ENCODE measurements at regions not wholly inside any gene's neighbourhood (a gene's known extent, or its start where the extent isn't known, plus 50 kb on each side); places are given as distances from the start of the nearest gene placed in this dataset.

DNA sequence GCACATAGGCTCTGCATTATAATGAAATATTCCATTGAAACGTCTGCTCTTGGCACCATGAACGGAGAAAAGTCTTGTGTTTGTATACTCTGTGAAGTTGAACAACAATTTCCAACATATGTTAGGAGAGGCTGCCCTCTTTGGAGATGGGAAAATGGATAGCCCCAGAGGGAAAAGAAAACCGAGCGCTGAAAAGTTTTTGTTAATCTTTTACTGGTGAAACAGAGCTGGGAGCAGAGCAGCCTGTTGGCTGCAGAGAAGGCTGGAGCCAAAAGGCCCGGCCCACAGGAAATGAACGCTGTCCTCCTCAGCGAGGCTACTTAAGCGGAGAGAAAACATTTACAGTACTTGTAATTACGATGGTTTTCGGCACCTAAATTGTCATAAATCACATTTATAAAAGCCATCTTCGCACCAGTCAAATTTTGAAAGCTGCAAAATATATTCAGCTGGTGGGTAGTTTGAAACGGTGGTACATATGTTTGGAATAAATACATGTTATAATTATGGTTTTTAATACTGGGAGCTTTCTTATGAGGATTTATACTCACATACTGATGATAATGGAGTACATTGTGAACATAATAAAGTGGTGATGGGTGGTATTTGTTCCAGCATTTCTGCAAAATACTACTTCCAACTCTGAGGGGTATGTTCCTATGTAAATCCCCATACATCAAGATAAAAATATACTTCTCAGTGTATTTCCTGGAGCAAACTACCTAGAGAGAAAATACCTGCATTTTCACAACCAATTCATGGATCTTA lies 129.6 kb upstream of the CNTLN start:
- H4K20me1 ChIP-seq (ENCODE audit: insufficient read depth, low read length): no peaks in the 10 kb centered on the region
- H3K4me2 ChIP-seq (ENCODE audit: low read depth, low read length): peak overlapping the region; percentile 48
- H2AFZ ChIP-seq (ENCODE audit: low read length): no peak overlapping the region
- H3K9me3 ChIP-seq (ENCODE audit: low read length): no peaks in the 10 kb centered on the region; the same call in 1 of the 2 replicates
- DNase-seq (ENCODE audit: low spot score) (peak; percentile 12), ATAC-seq (peak; percentile 97), FAIRE-seq (no peak)
- H3K27ac ChIP-seq (ENCODE audit: extremely low read length, insufficient read depth, low read length): no peak overlapping the region
- H3K4me1 ChIP-seq (ENCODE audit: insufficient read depth, low read length): peaks cover 18% of the 10 kb centered on the region; the same call in 1 of the 2 replicates
- CTCF ChIA-PET (ENCODE audit: low intra/inter-chr PET ratio, low total read pairs): no interaction called here
- no TSS peak for BruUV-seq (replicated peaks)
- in situ Hi-C loops (cut with HindIII; ENCODE audit: extremely low pct_ligation_motif_present, low pct_unique_long_range_greater_than_20kb): no loop called here
- intact Hi-C loops (cut with micrococcal nuclease; ENCODE audit: unreplicated experiment): no loop called here
- no peak overlapping the region for H3K9ac ChIP-seq (ENCODE audit: insufficient read depth, low read depth, low read length)
- POLR2A ChIA-PET: no interaction called here
- 23% methylated on average over 12 of the region's 12 CpGs for WGBS (ENCODE audit: low lambda C conversion rate)
- no peaks in the 10 kb centered on the region for H3K27me3 ChIP-seq (ENCODE audit: control insufficient read depth in 1 of 2, insufficient read depth in 2 of 2, low read length in 2 of 2)
- no peaks in the 10 kb centered on the region for H3K79me2 ChIP-seq (ENCODE audit: insufficient read depth, low read length)
- no peak overlapping the region; a peak in 1 of 6 replicates for H3K4me3 ChIP-seq (replicated peaks in 1 of 3; ENCODE audit: insufficient read depth in 1 of 3, low read depth in 2 of 3, low read length in 3 of 3)
- no peaks in the 10 kb centered on the region for H3K36me3 ChIP-seq (replicated peaks in 1 of 2; ENCODE audit: control insufficient read depth in 1 of 2, insufficient read depth in 2 of 2, low read length in 2 of 2)
- TF ChIP-seq SATB2 (CRISPR knock-in tag; IDR thresholded peaks at IDR 0.05): no peak
- no peak for TF ChIP-seq GABPA (IDR thresholded peaks at IDR 0.05; ENCODE audit: low read depth, low read length)
- TF ChIP-seq GABPA (CRISPR knock-in tag; IDR thresholded peaks at IDR 0.05; ENCODE audit: low read depth): peak; percentile 38
- TF ChIP-seq ZNF280B (CRISPR knock-in tag; IDR thresholded peaks at IDR 0.05; ENCODE audit: borderline replicate concordance): no peak
- no peak for TF ChIP-seq FOXK1 (CRISPR knock-in tag; IDR thresholded peaks at IDR 0.05; ENCODE audit: borderline replicate concordance, low read depth)
- no peak for TF ChIP-seq ZBTB46 (CRISPR knock-in tag; IDR thresholded peaks at IDR 0.05; ENCODE audit: borderline replicate concordance)
- TF ChIP-seq ZBTB10 (CRISPR knock-in tag; IDR thresholded peaks at IDR 0.05; ENCODE audit: borderline replicate concordance): no peak
- TF ChIP-seq GABPB1 (CRISPR knock-in tag; IDR thresholded peaks at IDR 0.05): 0 out of 2 replicates have a peak, but pooled peaks have one; percentile 14
